ENCODE measurements at regions not wholly inside any gene's neighbourhood (a gene's known extent, or its start where the extent isn't known, plus 50 kb on each side); places are given as distances from the start of the nearest gene placed in this dataset.
"Not testable (repeated sequence)": the region's sequence is repeated elsewhere in the genome, so short reads cannot be mapped to it uniquely, and the experiment has no call there.

DNA sequence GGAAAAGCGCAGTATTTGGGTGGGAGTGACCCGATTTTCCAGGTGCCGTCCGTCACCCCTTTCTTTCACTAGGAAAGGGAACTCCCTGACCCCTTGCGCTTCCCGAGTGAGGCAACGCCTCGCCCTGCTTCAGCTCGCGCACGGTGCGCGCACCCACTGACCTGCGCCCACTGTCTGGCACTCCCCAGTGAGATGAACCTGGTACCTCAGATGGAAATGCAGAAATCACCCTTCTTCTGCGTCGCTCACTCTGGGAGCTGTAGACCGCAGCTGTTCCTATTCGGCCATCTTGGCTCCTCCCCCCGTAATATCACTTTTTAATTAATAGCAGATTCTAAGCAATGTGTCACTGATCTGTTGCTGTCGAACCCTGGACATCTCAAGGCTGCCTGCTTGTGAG is 294.9 kb downstream of the MYCN start:
- TF ChIP-seq, protein P1, sequence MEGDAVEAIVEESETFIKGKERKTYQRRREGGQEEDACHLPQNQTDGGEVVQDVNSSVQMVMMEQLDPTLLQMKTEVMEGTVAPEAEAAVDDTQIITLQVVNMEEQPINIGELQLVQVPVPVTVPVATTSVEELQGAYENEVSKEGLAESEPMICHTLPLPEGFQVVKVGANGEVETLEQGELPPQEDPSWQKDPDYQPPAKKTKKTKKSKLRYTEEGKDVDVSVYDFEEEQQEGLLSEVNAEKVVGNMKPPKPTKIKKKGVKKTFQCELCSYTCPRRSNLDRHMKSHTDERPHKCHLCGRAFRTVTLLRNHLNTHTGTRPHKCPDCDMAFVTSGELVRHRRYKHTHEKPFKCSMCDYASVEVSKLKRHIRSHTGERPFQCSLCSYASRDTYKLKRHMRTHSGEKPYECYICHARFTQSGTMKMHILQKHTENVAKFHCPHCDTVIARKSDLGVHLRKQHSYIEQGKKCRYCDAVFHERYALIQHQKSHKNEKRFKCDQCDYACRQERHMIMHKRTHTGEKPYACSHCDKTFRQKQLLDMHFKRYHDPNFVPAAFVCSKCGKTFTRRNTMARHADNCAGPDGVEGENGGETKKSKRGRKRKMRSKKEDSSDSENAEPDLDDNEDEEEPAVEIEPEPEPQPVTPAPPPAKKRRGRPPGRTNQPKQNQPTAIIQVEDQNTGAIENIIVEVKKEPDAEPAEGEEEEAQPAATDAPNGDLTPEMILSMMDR (IDR thresholded peaks at IDR 0.05), result not testable (repeated sequence)
- TF ChIP-seq POLR2A (IDR thresholded peaks at IDR 0.05), result not testable (repeated sequence)
